Activated T-helper 1 cell treated with anti-CD3 and anti-CD28 coated beads, Interleukin-12 subunit alpha, Interleukin-12 subunit beta, Interleukin-2, Interleukin-4 antibody, amounts not matched to agents 30 ng/mL and 10 ng/mL and 1 ng/mL, durations not matched to agents 14 hours and 24 hours and 36 hours (primary cell): ENCODE measurements at regions not wholly inside any gene's neighbourhood (a gene's known extent, or its start where the extent isn't known, plus 50 kb on each side); places are given as distances from the start of the nearest gene placed in this dataset.

Experiments used
- DNase-seq: peaks from one replicate; pipeline ENCODE4 v3.0.0; 2021; ENCODE audit warnings: low spot score
- H3K27ac Mint-ChIP-seq: one replicate; pipeline ENCODE4 v1.8.0; 2021; ENCODE audit warnings: mild to moderate bottlenecking, mixed read lengths
- H3K27me3 Mint-ChIP-seq: one replicate; pipeline ENCODE4 v1.8.0; 2022; ENCODE audit warnings: mild to moderate bottlenecking, moderate library complexity, mixed read lengths; ENCODE audit not compliant: insufficient read depth
- H3K36me3 Mint-ChIP-seq: one replicate; pipeline ENCODE4 v1.8.0; 2021; ENCODE audit warnings: low read depth, mixed read lengths
- H3K4me1 Mint-ChIP-seq: one replicate; pipeline ENCODE4 v1.8.0; 2021; ENCODE audit warnings: low read depth, mixed read lengths
- H3K4me3 Mint-ChIP-seq: one replicate; pipeline ENCODE4 v1.8.0; 2021; ENCODE audit warnings: mild to moderate bottlenecking, moderate library complexity, mixed read lengths
- H3K9me3 Mint-ChIP-seq: one replicate; pipeline ENCODE4 v1.8.0; 2021; ENCODE audit warnings: mixed read lengths
- intact Hi-C: fragments of 100-400 bp; cut with micrococcal nuclease; formaldehyde crosslinking; loops from one replicate; pipeline ENCODE4 v1.15.1; 2024

DNA sequence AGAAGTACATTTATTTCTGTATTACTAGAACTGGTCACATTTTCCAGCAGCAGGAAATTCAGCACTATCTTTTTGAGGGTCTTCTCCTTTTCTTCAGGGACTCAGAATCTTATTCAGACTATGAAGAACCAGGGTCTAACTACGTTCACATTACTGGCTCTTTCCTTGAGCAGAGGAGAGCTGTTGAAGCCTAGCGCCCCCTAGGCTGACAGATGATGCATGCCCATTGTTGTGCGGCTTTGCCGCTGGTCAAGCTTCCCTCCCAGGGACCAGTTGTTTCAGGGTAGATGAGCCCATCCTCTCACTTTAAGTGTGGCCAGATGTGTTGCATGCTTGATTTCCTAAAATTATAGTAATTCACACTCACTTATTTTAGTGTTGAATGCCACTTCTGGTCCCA lies 168.2 kb upstream of the PDGFD start:
- DNase-seq: no peak
- intact Hi-C loops: loop anchor here (5.0 kb wide), 1 partner anchor 650 kb away; no protein-coding TSS in a partner anchor
- Mint-ChIP-seq H3K27ac (no peak overlapping the region), H3K4me1 (no peaks in the 10 kb centered on the region), H3K36me3 (no peaks in the 10 kb centered on the region), H3K4me3 (no peak overlapping the region), H3K9me3 (no peaks in the 10 kb centered on the region), H3K27me3 (peaks cover 1% of the 10 kb centered on the region)

DNA sequence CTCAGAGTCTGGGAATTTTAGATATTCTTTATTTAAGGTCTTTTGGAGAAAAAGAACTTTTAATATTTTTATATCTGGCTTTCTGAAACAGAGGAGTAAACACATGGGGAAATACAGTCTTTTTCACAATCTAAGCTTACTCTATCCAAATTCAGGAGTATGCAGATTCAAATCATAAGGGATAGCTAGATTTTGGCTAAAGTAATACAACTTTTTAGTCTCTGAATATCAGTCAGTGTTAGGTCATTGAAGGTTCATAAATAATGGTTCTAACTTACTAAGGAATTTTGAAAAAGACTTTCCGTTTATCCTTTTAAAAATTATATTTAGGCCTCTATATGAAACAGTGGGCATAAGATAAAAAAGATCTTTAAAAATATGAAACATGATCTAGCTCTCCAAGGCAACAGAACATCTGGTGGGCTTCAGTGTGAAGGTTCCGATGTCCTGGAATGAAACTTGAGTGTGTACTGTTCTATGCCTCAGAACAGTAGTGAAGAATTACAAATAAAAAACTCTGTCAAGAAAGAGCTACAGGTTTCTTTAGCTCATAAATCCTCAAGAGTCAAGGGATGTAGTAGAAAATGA lies 165.2 kb upstream of the PDGFD start:
- H3K9me3 Mint-ChIP-seq: no peaks in the 10 kb centered on the region
- intact Hi-C loops: no loop called here
- no peaks in the 10 kb centered on the region for H3K36me3 Mint-ChIP-seq

DNA sequence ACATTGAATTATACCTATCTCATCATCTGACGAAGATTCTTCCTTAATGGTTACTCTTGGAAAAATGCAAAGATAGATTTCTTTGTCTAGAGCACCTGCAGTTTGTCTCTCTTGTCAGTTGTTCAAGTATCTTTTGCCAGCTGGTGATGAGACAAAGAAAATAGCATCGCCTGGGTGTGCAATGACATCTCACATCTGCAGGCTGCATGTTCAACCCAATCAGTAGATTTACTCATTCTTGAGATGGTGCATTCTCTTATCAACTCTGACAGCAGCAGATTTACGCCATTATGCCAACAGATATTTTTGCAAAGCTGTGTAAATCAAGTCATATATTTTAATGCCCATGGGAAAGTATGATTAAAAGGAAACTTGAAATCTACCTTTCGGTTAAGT lies 164.6 kb upstream of the PDGFD start:
- no peaks in the 10 kb centered on the region for H3K36me3 Mint-ChIP-seq
- no peaks in the 10 kb centered on the region for H3K4me1 Mint-ChIP-seq
- intact Hi-C loops: no loop called here
- H3K27ac Mint-ChIP-seq: no peak overlapping the region
- no peaks in the 10 kb centered on the region for H3K27me3 Mint-ChIP-seq
- no peak for DNase-seq
- no peak overlapping the region for H3K4me3 Mint-ChIP-seq
- no peaks in the 10 kb centered on the region for H3K9me3 Mint-ChIP-seq

More for the DNA sequence above, 165.2 kb upstream of the PDGFD start:
- no peaks in the 10 kb centered on the region for H3K27me3 Mint-ChIP-seq
- no peaks in the 10 kb centered on the region for H3K4me1 Mint-ChIP-seq
- no peak overlapping the region for H3K27ac Mint-ChIP-seq
- H3K4me3 Mint-ChIP-seq: no peak overlapping the region
- no peak for DNase-seq

DNA sequence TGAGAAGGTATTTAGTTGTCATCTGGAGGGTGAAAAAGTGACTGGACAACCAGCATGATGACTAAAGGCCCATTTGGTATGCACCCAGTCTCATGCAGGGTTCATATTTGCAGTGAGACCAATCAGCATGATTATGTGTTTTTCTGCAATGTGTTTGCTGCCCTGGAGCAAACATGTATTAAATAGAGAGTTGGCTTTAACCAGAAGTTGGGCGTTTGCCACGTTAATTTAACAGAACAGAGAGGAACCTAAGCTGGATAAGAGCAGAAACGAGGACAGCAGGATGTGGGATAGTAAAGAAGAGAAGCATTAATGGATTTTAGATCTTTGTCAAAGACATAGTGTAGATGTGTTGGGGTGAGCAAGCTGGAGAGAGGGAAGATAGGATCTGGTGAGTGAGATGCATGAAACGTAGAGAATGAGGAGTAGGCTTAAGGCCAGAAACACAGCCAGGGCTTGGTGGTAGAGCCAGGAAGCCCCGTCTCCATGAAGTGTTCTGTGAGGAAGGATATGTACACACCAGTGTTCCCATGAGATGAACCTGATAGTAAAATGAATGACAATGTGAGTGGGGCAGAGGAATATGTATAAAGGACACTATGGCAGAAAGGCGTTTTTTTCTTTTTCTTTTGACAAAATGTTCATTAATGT lies 164.0 kb upstream of the PDGFD start:
- H3K4me1 Mint-ChIP-seq: no peaks in the 10 kb centered on the region
- H3K27ac Mint-ChIP-seq: no peak overlapping the region
- H3K4me3 Mint-ChIP-seq: no peak overlapping the region
- no peak for DNase-seq
- no peaks in the 10 kb centered on the region for H3K36me3 Mint-ChIP-seq
- intact Hi-C loops: no loop called here
- no peaks in the 10 kb centered on the region for H3K27me3 Mint-ChIP-seq
- H3K9me3 Mint-ChIP-seq: no peaks in the 10 kb centered on the region

DNA sequence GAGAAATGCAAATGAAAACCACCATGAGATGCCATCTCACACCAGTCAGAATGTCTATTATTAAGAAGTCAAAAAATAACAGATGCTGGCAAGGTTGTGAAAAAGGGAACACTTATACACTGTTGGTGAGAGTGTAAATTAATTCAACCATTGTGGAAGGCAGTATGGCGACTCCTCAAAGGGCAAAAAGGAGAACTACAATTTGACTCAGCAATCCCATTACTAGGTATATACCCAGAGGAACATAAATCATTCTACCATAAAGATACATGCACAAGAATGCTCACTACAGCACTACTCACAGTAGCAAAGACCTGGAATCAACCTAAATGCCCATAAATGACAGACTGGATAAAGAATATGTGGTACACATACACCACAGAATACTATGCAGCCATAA lies 161.1 kb upstream of the PDGFD start:
- Mint-ChIP-seq H3K36me3 (no peaks in the 10 kb centered on the region), H3K4me1 (no peaks in the 10 kb centered on the region), H3K9me3 (no peaks in the 10 kb centered on the region), H3K27me3 (no peaks in the 10 kb centered on the region), H3K27ac (no peak overlapping the region), H3K4me3 (no peak overlapping the region)
- no peak for DNase-seq
- intact Hi-C loops: no loop called here

DNA sequence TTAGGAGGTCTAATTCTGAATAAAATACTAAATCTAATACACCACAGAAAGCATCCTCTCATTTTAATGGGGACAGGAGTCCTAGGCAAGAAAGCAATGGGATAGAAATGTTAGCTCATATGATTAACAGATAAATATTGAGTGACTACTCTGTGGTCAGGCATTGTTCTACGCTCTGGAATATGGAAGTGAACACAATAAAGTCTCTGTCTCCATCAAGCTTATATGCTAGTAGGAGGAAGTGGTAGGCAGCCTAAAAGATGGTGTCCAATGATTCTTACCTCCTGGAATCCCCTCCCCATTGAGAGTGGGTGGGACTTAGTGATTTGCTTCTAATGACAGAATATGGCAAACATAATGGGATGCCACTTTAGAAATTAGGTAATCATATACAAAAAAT lies 160.3 kb upstream of the PDGFD start:
- DNase-seq: no peak
- intact Hi-C loops: no loop called here

DNA sequence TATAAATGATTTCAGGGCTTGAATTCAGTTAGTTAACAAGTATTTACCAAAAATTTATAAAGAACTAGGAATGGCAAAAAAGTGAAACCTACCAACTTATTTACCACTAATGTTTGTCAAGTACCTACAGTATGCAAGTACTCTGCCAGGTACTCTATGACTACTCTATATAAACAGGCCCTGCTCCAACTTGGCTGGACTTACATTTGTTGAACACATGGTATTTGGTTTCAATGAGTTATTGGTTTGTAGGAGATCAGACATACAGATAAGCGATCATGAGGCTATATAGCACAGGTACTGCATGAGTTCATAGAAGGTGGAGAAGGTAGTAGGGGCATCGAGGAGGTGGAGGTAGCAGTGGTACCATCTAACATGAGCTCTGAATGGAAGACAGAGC lies 159.9 kb upstream of the PDGFD start:
- intact Hi-C loops: no loop called here
- Mint-ChIP-seq H3K36me3 (no peaks in the 10 kb centered on the region), H3K4me1 (no peaks in the 10 kb centered on the region), H3K27me3 (no peaks in the 10 kb centered on the region), H3K27ac (no peak overlapping the region), H3K4me3 (no peak overlapping the region), H3K9me3 (no peaks in the 10 kb centered on the region)
- DNase-seq: no peak

More for the DNA sequence above, 160.3 kb upstream of the PDGFD start:
- no peaks in the 10 kb centered on the region for H3K9me3 Mint-ChIP-seq
- H3K4me1 Mint-ChIP-seq: no peaks in the 10 kb centered on the region
- no peak overlapping the region for H3K4me3 Mint-ChIP-seq
- H3K36me3 Mint-ChIP-seq: no peaks in the 10 kb centered on the region
- H3K27me3 Mint-ChIP-seq: no peaks in the 10 kb centered on the region
- no peak overlapping the region for H3K27ac Mint-ChIP-seq

DNA sequence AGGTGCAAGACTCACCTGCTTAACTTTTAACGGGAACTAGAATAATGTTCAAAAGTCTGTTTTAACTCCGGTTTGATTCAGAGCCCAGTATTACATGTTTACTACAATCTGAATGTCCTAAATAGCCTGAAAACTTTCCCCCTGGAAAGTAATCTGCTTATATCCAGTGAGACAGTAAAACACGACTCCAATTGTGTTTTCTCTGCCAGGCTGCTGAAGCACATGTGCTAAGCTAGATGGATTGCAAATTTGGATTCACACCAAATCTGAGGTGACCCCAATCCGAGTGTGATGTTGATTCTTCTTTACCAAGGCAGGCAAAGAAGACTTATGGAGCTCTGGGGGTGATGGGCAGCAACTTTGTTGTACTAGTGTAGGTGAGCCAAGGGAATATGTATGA lies 158.7 kb upstream of the PDGFD start:
- intact Hi-C loops: no loop called here
- no peaks in the 10 kb centered on the region for H3K36me3 Mint-ChIP-seq
- no peaks in the 10 kb centered on the region for H3K27me3 Mint-ChIP-seq

DNA sequence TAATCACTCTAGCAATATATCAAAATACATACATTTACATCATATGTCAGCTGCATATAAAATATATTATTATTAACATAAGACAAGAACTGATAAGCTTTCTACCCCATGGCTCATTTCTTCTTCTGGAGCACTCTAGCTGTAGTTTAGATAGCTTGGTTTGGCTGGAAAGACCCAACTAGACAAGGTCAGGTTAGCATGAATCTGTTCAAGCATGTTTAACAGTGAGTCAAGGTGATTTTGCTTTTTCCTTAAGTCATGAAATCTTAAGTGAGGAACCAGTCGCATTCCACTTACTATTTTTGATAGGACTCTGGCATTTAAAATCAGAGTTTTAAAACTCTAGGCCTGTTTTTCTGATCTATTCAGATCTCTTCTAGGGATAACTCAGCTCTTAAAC lies 157.0 kb upstream of the PDGFD start:
- H3K36me3 Mint-ChIP-seq: no peaks in the 10 kb centered on the region
- intact Hi-C loops: no loop called here
- H3K27me3 Mint-ChIP-seq: no peaks in the 10 kb centered on the region
- H3K27ac Mint-ChIP-seq: no peak overlapping the region
- H3K4me3 Mint-ChIP-seq: no peak overlapping the region
- DNase-seq: no peak
- no peaks in the 10 kb centered on the region for H3K4me1 Mint-ChIP-seq
- H3K9me3 Mint-ChIP-seq: no peaks in the 10 kb centered on the region

More for the DNA sequence above, 158.7 kb upstream of the PDGFD start:
- no peaks in the 10 kb centered on the region for H3K9me3 Mint-ChIP-seq
- no peak overlapping the region for H3K27ac Mint-ChIP-seq
- H3K4me1 Mint-ChIP-seq: no peaks in the 10 kb centered on the region
- no peak overlapping the region for H3K4me3 Mint-ChIP-seq
- DNase-seq: no peak

DNA sequence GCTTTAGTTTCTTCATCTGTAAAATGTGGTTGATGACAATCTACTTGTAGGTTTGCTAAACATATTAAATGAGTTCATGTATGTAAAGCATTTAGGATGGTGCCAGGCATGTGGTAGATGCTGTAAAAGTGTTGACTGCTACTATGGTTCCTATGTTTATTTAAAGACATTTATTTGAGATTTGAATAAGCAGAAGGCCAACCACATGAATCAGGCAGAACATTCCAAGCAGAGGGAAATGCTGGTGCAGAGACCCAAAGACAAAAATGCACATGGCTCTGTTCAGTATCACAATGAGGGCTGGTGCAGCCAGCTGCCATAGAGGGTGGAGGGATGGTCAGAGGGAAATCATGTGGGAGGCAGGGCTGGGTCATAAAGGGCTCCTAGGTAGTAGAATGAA lies 156.2 kb upstream of the PDGFD start:
- Mint-ChIP-seq H3K36me3 (no peaks in the 10 kb centered on the region), H3K4me3 (no peak overlapping the region), H3K9me3 (no peaks in the 10 kb centered on the region), H3K4me1 (no peaks in the 10 kb centered on the region), H3K27me3 (no peaks in the 10 kb centered on the region), H3K27ac (no peak overlapping the region)
- no peak for DNase-seq
- intact Hi-C loops: no loop called here

DNA sequence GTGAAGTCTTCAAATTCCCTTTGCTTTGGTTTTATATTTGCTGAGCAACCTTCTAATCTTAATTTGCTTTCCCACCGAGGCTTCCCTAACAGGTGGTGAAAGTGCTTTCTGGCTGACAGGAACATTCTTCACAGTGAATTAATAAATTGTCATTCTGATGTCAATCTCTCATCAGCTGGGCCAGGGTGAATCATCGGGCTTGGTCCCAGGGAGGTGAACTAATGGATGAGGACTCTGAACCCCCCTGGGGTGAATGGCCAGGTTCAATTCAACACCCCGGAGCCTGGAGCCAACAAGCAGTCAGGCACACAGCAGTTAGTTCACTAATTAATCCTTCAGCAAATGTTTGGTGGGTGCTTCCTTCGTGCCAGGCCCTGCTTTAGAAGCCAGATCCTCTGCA lies 155.4 kb upstream of the PDGFD start:
- Mint-ChIP-seq H3K4me3 (no peak overlapping the region), H3K9me3 (no peaks in the 10 kb centered on the region), H3K27ac (no peak overlapping the region), H3K36me3 (no peaks in the 10 kb centered on the region), H3K4me1 (no peaks in the 10 kb centered on the region), H3K27me3 (no peaks in the 10 kb centered on the region)
- intact Hi-C loops: no loop called here
- DNase-seq: no peak

DNA sequence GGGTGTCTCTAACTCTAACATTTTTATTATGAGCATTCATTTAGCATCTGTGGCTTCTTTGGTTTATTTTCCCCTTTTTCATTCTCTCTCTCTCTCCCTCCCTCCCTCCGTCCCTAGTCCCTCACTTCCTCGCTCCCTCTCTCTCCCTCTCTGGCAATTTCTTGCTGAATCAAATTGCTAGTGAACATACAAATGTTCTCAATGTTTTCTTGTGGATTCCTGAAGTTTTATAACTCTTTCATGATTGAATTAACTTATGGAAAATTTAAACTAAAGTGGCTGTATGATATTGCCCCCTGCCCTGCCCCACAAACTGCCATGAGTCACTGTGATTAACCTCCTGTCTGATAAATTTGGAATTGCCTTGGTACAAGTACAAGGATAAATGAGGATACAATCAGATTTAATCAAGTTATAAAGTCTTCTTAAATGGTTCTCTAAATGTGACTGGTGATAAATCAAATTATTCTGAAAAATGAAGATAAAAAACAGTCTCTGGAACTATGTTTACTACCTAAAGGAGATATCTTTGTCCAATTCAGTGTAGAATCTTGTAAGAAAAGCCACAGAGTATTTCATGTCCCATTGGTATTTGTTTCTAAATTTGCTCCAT lies 143.0 kb upstream of the PDGFD start:
- no peak for DNase-seq
- no peaks in the 10 kb centered on the region for H3K27me3 Mint-ChIP-seq
- H3K4me3 Mint-ChIP-seq: no peak overlapping the region
- intact Hi-C loops: no loop called here
- no peaks in the 10 kb centered on the region for H3K9me3 Mint-ChIP-seq
- no peak overlapping the region for H3K27ac Mint-ChIP-seq
- H3K4me1 Mint-ChIP-seq: no peaks in the 10 kb centered on the region
- no peaks in the 10 kb centered on the region for H3K36me3 Mint-ChIP-seq

DNA sequence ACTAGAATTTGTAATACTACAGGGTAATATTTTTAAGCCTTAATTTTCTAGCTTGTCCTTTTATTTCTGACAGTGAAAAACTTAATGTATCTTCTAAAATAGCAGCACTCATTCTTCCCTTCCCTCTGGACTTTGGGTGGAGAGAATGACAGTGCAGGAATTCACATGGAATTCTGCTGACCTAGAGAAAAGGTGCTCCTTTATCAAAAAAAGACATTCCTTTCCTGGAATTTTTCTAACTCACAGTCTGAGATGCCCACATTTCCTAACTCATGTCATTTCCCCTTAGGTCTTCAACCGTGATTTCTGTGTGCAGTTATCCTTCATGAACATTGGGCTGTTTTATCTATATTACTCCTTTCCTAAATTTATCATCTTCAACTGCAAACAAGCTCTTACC lies 137.8 kb upstream of the PDGFD start:
- Mint-ChIP-seq H3K27me3 (no peaks in the 10 kb centered on the region), H3K4me3 (no peak overlapping the region), H3K36me3 (no peaks in the 10 kb centered on the region), H3K9me3 (no peaks in the 10 kb centered on the region), H3K27ac (no peak overlapping the region), H3K4me1 (no peaks in the 10 kb centered on the region)
- intact Hi-C loops: no loop called here
- DNase-seq: no peak
